GM19025 (cell line): ENCODE measurements at regions not wholly inside any gene's neighbourhood (a gene's known extent, or its start where the extent isn't known, plus 50 kb on each side); places are given as distances from the start of the nearest gene placed in this dataset.

Source experiments
- ATAC-seq: cut with Tn5 transposase; IDR thresholded peaks from one replicate; pipeline ENCODE4 v1.9.1; 2021; ENCODE audit warnings: mild to moderate bottlenecking, low read depth, moderate library complexity; ENCODE audit not compliant: unreplicated experiment

DNA sequence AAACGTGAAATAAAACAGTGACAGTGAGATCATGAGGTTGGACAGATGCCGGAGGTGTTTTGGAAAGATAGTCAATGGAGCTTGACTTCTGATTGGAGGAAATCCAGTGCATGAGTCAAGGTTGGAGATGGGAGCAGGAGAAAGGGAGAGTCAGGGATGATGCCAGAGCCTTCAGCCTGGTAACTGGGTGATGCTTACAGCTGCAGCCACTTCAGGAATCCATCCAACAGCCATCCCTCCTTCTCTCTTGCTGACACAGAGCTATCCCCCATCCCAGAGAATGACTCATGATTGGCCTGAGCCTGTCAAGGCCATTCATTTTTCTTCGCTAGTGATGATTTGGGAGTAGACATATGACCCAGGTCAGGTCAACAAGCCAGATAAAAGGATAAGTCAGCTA lies 112.8 kb downstream of the SAMD5 start:
- ATAC-seq, result no peak

- no peak for ATAC-seq
Measured at GRCh38 chr6:147621961-147622360, 113.5 kb downstream of the SAMD5 start.

GRCh38 chr6:147624946-147625515 lies 116.5 kb downstream of the SAMD5 start:
- ATAC-seq, result no peak

DNA sequence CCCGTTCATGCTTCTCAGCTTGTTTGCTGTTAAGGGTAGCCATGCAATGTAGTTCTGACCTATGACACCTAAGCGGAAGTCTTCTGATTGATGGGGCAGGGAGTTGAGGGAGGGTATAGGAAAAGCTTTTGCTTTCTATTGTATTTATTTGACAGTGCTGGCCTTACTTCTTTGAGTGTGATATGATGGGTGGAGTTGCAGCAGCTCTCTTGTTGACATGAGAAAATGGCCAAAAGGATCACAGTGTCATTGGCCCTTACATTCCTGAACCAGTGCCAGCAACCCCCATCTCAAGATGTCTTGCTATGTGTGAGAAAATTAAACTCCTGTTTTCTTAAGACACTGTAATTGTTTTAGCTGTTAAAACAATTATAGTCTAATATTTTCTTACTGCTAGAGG lies 117.5 kb downstream of the SAMD5 start:
- no peak for ATAC-seq

DNA sequence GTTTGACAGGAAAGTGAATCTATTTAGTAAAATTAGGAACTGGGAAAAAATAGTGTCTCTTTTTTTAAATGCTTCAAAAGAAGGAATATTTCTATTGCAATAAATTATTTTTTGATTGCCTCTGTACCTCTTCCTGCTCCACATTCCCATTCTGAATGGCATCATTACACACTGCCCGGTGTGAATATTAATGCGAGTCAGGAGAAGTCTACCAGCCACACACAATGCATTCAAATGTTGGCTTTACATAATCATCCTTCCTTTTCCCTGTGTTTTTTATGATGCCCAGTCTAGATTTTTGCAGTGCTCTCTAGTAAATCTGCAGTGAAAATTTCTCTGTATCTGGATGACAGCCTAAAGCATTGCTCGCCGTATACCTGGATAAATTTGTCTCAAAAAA lies 118.9 kb downstream of the SAMD5 start:
- no peak for ATAC-seq

- ATAC-seq, result no peak
Measured at GRCh38 chr6:147633191-147633590, 124.7 kb downstream of the SAMD5 start.

DNA sequence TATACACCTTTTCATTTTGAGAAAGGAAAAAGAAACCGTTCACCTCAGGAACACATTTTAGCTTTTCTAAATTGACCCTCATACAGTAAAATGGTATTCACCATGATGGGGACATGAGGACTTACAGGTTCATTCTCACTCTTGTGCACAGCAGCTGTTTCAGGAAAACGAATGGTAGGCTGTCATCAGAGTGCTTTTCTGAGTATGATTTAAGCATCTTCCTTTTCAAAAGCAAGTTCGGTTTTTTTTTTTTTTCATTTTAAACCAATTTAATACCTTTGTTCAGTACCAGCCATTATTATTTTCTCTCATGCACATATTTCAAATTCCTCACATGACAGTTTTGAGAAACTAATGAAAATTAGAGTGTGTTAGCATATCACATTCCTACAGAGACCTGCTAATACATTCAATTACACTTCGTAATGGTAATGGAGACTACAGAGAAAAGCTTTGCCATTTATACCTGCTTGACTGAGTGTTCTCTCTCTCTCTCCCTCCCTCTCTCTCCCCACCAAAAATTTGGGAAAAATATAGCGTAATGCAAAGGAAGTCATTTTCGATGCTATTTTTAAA lies 129.2 kb downstream of the SAMD5 start:
- ATAC-seq, result no peak

- no peak for ATAC-seq
Measured at GRCh38 chr6:147639279-147639678, 130.8 kb downstream of the SAMD5 start.

- ATAC-seq, result no peak
Measured at GRCh38 chr6:147640606-147641005, 132.1 kb downstream of the SAMD5 start.

DNA sequence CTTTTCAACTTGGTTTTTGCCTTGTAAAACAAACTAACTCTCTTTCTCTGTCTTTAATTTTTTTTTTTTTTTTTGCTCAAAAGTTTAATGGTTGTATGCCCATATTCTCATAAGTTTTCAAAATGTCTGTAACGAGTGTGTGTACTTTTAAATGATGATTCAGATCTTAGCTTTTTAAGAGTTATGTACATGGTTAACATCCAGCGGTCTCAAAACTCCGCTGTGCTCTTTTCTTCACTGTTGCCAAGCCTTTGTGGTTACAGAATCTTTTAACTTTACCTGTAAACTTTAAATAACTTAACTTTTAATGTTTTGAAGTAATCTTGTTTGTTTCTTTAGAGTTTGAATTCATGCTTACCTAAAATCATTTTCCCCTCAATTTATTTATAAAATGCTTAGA lies 133.0 kb downstream of the SAMD5 start:
- ATAC-seq, result no peak

DNA sequence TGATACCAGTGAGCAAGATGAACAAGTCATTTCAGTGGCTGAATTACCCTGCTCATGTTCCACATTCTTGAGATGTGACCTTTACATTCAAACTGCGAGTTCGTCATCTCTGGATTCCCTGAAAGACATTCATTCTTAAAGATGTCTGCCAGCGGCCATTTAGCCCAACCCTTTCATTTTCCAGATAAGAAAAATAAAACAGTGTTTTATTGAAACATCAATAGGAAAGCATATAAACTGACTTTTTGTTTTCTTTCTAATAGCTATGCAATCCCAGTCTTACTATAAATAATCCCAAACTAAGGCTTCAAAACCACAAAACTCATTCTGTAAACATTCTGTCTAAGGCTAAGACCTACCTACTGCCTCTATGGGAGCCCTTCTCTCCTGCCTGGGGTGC lies 134.0 kb downstream of the SAMD5 start:
- no peak for ATAC-seq

GRCh38 chr6:147643341-147644200 lies 135.1 kb downstream of the SAMD5 start:
- ATAC-seq, result no peak

GRCh38 chr6:147648916-147649315 lies 140.4 kb downstream of the SAMD5 start:
- no peak for ATAC-seq

- no peak for ATAC-seq
Measured at GRCh38 chr6:147651249-147652063, 143.0 kb downstream of the SAMD5 start.

DNA sequence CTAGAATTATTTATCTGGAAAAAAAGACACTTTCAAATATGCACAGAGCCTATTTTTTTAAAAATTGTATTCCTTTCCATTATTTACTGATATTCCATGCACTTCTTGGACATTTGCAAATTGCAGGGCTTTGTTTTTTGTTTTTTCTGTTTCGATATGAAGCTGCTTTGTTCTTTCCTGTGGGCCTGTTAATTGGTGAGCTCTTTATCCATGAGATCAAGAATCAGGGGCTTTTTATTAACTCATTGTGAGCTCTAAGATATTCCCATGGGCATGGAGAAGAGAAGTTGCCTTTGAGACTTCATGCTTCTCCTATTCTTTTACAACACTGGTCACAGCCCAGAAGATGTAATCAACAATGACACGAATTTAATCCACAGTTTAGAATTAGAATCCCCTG lies 145.1 kb downstream of the SAMD5 start:
- ATAC-seq, result no peak

- no peak for ATAC-seq
Measured at GRCh38 chr6:147654103-147654845, 145.8 kb downstream of the SAMD5 start.

GRCh38 chr6:147660334-147661311 lies 152.1 kb downstream of the SAMD5 start:
- ATAC-seq, result no peak

GRCh38 chr6:147662646-147663045 lies 154.2 kb downstream of the SAMD5 start:
- no peak for ATAC-seq

DNA sequence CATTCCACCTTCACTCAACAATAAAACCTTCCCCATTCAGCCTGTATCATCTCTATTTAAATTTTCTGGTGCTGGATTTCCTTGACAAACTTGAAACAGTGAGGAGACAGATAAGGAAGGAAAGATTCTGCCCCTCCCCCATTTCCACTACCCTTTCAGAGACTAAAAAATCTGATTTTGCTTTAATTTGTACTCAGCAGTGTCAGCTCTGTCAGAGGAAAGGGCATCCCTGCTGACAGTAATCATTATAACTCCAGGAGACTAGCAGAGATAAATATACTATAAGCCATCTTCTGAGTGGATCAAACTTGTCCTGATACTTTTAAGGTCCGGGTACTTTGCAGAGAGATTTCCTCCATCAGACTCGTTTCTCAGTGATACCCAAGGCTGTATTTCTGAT lies 155.6 kb downstream of the SAMD5 start:
- ATAC-seq, result no peak
